ENCODE measurements at regions not wholly inside any gene's neighbourhood (a gene's known extent, or its start where the extent isn't known, plus 50 kb on each side); places are given as distances from the start of the nearest gene placed in this dataset.

- intact Hi-C loops (cut with DNase I): no loop called here
- DNase-seq (ENCODE audit: low spot score): no peak
Observed at GRCh38 chr3:17805461-17805940, 63.1 kb upstream of the TBC1D5 start.

- intact Hi-C loops (cut with DNase I): no loop called here
- DNase-seq (ENCODE audit: low spot score): no peak
Observed at GRCh38 chr3:17802950-17803349, 60.5 kb upstream of the TBC1D5 start.

- intact Hi-C loops (cut with DNase I): no loop called here
Observed at GRCh38 chr3:17801131-17801530, 58.7 kb upstream of the TBC1D5 start.

GRCh38 chr3:17800232-17800631 is 57.8 kb upstream of the TBC1D5 start:
- intact Hi-C loops (cut with DNase I): no loop called here
- DNase-seq (ENCODE audit: low spot score): no peak

More at GRCh38 chr3:17801131-17801530, 58.7 kb upstream of the TBC1D5 start:
- no peak for DNase-seq (ENCODE audit: low spot score)

- intact Hi-C loops (cut with DNase I): no loop called here
- no peak for DNase-seq (ENCODE audit: low spot score)
Observed at GRCh38 chr3:17799312-17799711, 56.9 kb upstream of the TBC1D5 start.

- no peak for DNase-seq (ENCODE audit: low spot score)
- intact Hi-C loops (cut with DNase I): no loop called here
Observed at GRCh38 chr3:17798000-17798399, 55.6 kb upstream of the TBC1D5 start.

- intact Hi-C loops (cut with DNase I): no loop called here
- no peak for DNase-seq (ENCODE audit: low spot score)
Observed at GRCh38 chr3:17795711-17796110, 53.3 kb upstream of the TBC1D5 start.

- intact Hi-C loops (cut with DNase I): no loop called here
- DNase-seq (ENCODE audit: low spot score): no peak
Observed at GRCh38 chr3:17795280-17795679, 52.8 kb upstream of the TBC1D5 start.

GRCh38 chr3:17793542-17794195 is 51.2 kb upstream of the TBC1D5 start:
- intact Hi-C loops (cut with DNase I): no loop called here

More at GRCh38 chr3:17793542-17794195, 51.2 kb upstream of the TBC1D5 start:
- DNase-seq (ENCODE audit: low spot score): no peak

Data from cardiac septum (tissue), 1 donor.